Neural cell (in vitro differentiated cells): ENCODE measurements at regions not wholly inside any gene's neighbourhood (a gene's known extent, or its start where the extent isn't known, plus 50 kb on each side); places are given as distances from the start of the nearest gene placed in this dataset.

ENCODE experiments used
- EZH2 ChIP-seq: fragments of 200-600, 300-800 bp; shearing (Covaris generic), sonication (generic); IDR thresholded peaks from 2 replicates; pipeline ENCODE4 v1.6.1; 2014; ENCODE audit warnings: antibody characterized with exemption, low read length, borderline replicate concordance, mild to moderate bottlenecking; ENCODE audit not compliant: insufficient read depth, poor library complexity, severe bottlenecking
- MXI1 ChIP-seq: fragments of 450-650 bp; conservative IDR thresholded peaks from 2 replicates; pipeline ENCODE4 v1.6.1; 2014; ENCODE audit warnings: antibody characterized with exemption, mild to moderate bottlenecking; ENCODE audit not compliant: poor library complexity, severe bottlenecking
- POLR2AphosphoS5 ChIP-seq: IDR thresholded peaks from 2 replicates; pipeline ENCODE4 v1.6.1; 2012
- TAF1 ChIP-seq: IDR thresholded peaks from 2 replicates; pipeline ENCODE4 v1.6.1; 2012; ENCODE audit warnings: low read depth
- TF ChIP-seq, protein P1 (sequence below): fragments of 450-650 bp; IDR thresholded peaks from 2 replicates; pipeline ENCODE4 v1.5.1; 2014; ENCODE audit warnings: antibody characterized with exemption, mild to moderate bottlenecking, moderate library complexity; ENCODE audit not compliant: poor library complexity, severe bottlenecking

DNA sequence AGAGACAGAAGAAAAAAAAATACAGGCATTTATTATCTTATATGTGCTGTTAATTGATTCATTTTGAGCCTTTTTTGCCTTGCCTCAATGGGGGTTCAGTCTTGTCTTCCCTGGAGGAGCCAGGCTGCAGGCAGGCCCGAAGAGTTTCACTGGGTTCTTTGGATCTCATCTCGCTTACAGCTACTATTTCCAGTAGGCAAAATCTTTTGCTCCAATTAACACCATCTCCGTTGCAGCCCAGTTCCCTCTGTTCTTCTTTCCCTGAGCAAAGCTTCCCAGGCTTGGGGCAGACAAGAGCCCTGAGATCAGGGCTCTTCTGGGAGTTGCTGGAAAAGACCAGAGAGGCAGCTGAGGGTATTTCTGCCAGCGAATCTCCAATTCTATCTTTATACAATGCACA is 168.8 kb upstream of the CELF4 start:
- TF ChIP-seq POLR2AphosphoS5 (no peak), EZH2 (no peak), TAF1 (no peak), MXI1 (no peak)
- TF ChIP-seq, protein P1, sequence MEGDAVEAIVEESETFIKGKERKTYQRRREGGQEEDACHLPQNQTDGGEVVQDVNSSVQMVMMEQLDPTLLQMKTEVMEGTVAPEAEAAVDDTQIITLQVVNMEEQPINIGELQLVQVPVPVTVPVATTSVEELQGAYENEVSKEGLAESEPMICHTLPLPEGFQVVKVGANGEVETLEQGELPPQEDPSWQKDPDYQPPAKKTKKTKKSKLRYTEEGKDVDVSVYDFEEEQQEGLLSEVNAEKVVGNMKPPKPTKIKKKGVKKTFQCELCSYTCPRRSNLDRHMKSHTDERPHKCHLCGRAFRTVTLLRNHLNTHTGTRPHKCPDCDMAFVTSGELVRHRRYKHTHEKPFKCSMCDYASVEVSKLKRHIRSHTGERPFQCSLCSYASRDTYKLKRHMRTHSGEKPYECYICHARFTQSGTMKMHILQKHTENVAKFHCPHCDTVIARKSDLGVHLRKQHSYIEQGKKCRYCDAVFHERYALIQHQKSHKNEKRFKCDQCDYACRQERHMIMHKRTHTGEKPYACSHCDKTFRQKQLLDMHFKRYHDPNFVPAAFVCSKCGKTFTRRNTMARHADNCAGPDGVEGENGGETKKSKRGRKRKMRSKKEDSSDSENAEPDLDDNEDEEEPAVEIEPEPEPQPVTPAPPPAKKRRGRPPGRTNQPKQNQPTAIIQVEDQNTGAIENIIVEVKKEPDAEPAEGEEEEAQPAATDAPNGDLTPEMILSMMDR: no peak
